ENCODE measurements at regions not wholly inside any gene's neighbourhood (a gene's known extent, or its start where the extent isn't known, plus 50 kb on each side); places are given as distances from the start of the nearest gene placed in this dataset.
"Not testable (repeated sequence)": the region's sequence is repeated elsewhere in the genome, so short reads cannot be mapped to it uniquely, and the experiment has no call there.

GRCh38 chr3:153405320-153405719, 243.3 kb downstream of the RAP2B start:
- H3K4me3 ChIP-seq (replicated peaks in 1 of 3; ENCODE audit: insufficient read depth in 1 of 3, low read depth in 1 of 3, low read length in 3 of 3); DNase-seq (ENCODE audit: low read depth, low spot score); H3K4me2 ChIP-seq (ENCODE audit: insufficient read depth, low read length); H3K9ac ChIP-seq (replicated peaks; ENCODE audit: extremely low read depth, insufficient read depth, low read length); H3K27me3 ChIP-seq (ENCODE audit: control insufficient read depth in 2 of 2, insufficient read depth in 2 of 2, low read length in 2 of 2); FAIRE-seq; H3K4me1 ChIP-seq (ENCODE audit: control insufficient read depth, extremely low read depth, insufficient read depth, low read length); BruUV-seq (replicated peaks); intact Hi-C loops (cut with micrococcal nuclease); H3K9me3 ChIP-seq (replicated peaks; ENCODE audit: control insufficient read depth, insufficient read depth, low read length); dilution Hi-C loops (cut with MboI; ENCODE audit: extremely low pct_ligation_motif_present, low sequenced_read_pairs); H3K9me1 ChIP-seq (replicated peaks; ENCODE audit: control insufficient read depth, extremely low read depth, insufficient read depth, low read length); POLR2A ChIA-PET; H3K79me2 ChIP-seq (ENCODE audit: control insufficient read depth, insufficient read depth, low read length); H4K20me1 ChIP-seq (replicated peaks; ENCODE audit: control insufficient read depth, extremely low read depth, insufficient read depth, low read length); H3K27ac ChIP-seq (ENCODE audit: insufficient read depth, low read depth, low read length); H3K36me3 ChIP-seq (ENCODE audit: control insufficient read depth in 2 of 2, extremely low read depth in 1 of 2, insufficient read depth in 2 of 2, low read length in 2 of 2); H2AFZ ChIP-seq (ENCODE audit: low read depth, low read length): not testable (repeated sequence)
- CTCF ChIA-PET = interaction anchor here (1.5 kb wide), 1 partner anchor 62 kb away, joined by 4 read pairs; no protein-coding TSS in a partner anchor

GRCh38 chr3:153410517-153410916, 248.5 kb downstream of the RAP2B start:
- intact Hi-C loops (cut with micrococcal nuclease) (no loop called here), dilution Hi-C loops (cut with MboI; ENCODE audit: extremely low pct_ligation_motif_present, low sequenced_read_pairs) (no loop called here)
- BruUV-seq (replicated peaks) = no TSS peak
- Histone ChIP-seq H3K36me3 (ENCODE audit: control insufficient read depth in 2 of 2, extremely low read depth in 1 of 2, insufficient read depth in 2 of 2, low read length in 2 of 2) (no peaks in the 10 kb centered on the region), H3K9me1 (replicated peaks; ENCODE audit: control insufficient read depth, extremely low read depth, insufficient read depth, low read length) (no peaks in the 10 kb centered on the region), H3K4me3 (replicated peaks in 1 of 3; ENCODE audit: insufficient read depth in 1 of 3, low read depth in 1 of 3, low read length in 3 of 3) (no peak overlapping the region), H3K27me3 (ENCODE audit: control insufficient read depth in 2 of 2, insufficient read depth in 2 of 2, low read length in 2 of 2) (no peaks in the 10 kb centered on the region), H3K9me3 (replicated peaks; ENCODE audit: control insufficient read depth, insufficient read depth, low read length) (no peaks in the 10 kb centered on the region), H3K4me1 (ENCODE audit: control insufficient read depth, extremely low read depth, insufficient read depth, low read length) (no peaks in the 10 kb centered on the region), H3K79me2 (ENCODE audit: control insufficient read depth, insufficient read depth, low read length) (no peaks in the 10 kb centered on the region), H2AFZ (ENCODE audit: low read depth, low read length) (no peak overlapping the region), H3K27ac (ENCODE audit: insufficient read depth, low read depth, low read length) (no peak overlapping the region), H3K9ac (replicated peaks; ENCODE audit: extremely low read depth, insufficient read depth, low read length) (no peak overlapping the region), H3K4me2 (ENCODE audit: insufficient read depth, low read length) (no peak overlapping the region), H4K20me1 (replicated peaks; ENCODE audit: control insufficient read depth, extremely low read depth, insufficient read depth, low read length) (no peaks in the 10 kb centered on the region)
- DNase-seq (ENCODE audit: low read depth, low spot score) (no peak), FAIRE-seq (no peak)
- ChIA-PET CTCF (interaction anchor here (1.7 kb wide), 1 partner anchor 367 kb away, joined by 3 read pairs; no protein-coding TSS in a partner anchor), POLR2A (no interaction called here)
- TF ChIP-seq POLR2AphosphoS5 (IDR thresholded peaks at IDR 0.05; ENCODE audit: insufficient read depth, low read depth, low read length) (no peak), CTCF (IDR thresholded peaks at IDR 0.05; ENCODE audit: extremely low read depth in 1 of 2, insufficient read depth in 1 of 2, low read depth in 1 of 2, low read length in 2 of 2) (no peak), EZH2 (IDR thresholded peaks at IDR 0.05; ENCODE audit: borderline replicate concordance, low read depth, low read length, severe bottlenecking) (no peak), MAX (IDR thresholded peaks at IDR 0.05; ENCODE audit: insufficient read depth, insufficient read length) (no peak), MYC (IDR thresholded peaks at IDR 0.05; ENCODE audit: low read depth, low read length) (no peak), FOS (IDR thresholded peaks at IDR 0.05; ENCODE audit: borderline replicate concordance, insufficient read depth, low read length) (no peak), POLR2A (IDR thresholded peaks at IDR 0.05; ENCODE audit: low read depth, low read length) (no peak), JUN (IDR thresholded peaks at IDR 0.05; ENCODE audit: borderline replicate concordance, insufficient read depth, insufficient read length, low read depth) (no peak)
